NCI-H446 (cell line): ENCODE measurements at regions not wholly inside any gene's neighbourhood (a gene's known extent, or its start where the extent isn't known, plus 50 kb on each side); places are given as distances from the start of the nearest gene placed in this dataset.
A peak's percentile ranks its signal among the peaks of the same experiment; 100 is the strongest.
"Not testable (repeated sequence)": the region's sequence is repeated elsewhere in the genome, so short reads cannot be mapped to it uniquely, and the experiment has no call there.

Source experiments
- DNase-seq, 2 experiments: peaks; one replicate each; lab custom pipeline; 2025; lab: John Stamatoyannopoulos, UW

DNA sequence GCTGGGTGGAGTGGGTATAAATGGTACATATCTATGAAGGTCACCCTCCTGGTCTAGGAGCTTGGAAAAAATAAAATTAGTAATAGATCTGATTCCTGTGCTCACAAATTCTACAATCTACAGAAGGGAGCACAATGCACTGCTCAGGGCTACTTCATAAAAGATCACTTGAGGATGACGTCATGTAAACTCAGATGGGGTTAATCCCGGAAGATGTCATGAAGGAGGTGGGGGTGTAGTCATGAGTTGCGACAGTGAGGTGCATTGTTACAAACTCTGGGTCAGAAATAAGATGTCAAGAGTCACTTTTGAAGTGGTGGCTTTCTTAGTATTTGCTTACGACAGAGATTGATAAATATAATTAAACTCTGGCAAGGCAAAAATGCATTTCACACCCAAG is 68.2 kb downstream of the LHX9 start:
- no peak for DNase-seq

DNA sequence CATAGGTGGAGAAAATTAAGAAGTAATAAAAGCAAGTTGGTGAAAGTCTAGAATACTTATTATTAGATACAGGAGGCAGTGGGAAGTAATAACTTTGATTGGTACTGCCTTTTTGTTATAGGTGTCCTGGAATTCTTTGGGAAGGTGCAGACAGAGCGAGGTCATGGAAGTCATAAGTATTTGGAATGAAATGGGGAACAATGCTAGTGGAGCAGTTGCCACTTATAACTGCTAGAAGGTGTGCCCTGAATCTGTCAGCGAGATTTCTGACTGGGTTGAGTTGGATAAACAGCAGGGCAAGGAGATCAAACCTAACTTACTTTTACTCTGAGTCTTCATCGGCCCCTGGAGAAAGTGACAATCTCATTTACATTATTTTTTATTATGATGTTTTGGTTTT is 69.6 kb downstream of the LHX9 start:
- DNase-seq: no peak

DNA sequence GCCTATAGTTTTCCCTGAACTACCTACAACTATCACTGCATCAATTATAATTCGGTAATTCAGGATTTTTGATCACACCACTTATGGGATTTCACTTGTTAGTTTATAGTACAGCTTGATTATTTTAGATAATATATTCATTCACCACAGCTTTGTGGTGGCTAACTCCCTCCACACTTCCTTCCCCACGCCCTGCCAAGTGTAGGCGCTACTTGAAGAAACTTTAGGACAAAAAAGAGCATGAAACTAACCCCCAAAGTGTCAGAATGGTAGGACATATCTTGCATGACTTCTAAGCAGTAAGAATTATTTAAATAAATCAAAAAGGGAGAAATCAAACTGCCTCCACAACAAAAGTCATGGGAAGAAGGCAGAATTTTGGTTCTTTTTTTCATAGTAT is 70.1 kb downstream of the LHX9 start:
- no peak for DNase-seq

DNA sequence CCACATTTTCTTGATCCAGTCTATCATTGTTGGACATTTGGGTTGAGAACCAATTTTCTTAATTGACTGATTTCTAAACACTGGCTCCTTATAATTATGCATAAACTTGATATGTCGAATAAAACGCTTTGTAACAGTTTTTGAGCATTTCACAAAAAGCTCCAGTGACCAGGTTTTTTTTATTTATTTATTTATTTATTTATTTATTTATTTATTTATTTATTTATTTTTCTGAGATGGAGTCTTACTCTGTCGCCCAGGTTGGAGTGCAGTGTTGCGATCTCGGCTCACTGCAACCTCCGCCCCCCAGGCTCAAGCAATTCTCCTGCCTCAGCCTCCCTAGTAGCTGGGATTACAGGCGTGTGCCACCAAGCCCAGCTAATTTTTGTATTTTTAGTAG is 71.4 kb downstream of the LHX9 start:
- DNase-seq: not testable (repeated sequence)

DNA sequence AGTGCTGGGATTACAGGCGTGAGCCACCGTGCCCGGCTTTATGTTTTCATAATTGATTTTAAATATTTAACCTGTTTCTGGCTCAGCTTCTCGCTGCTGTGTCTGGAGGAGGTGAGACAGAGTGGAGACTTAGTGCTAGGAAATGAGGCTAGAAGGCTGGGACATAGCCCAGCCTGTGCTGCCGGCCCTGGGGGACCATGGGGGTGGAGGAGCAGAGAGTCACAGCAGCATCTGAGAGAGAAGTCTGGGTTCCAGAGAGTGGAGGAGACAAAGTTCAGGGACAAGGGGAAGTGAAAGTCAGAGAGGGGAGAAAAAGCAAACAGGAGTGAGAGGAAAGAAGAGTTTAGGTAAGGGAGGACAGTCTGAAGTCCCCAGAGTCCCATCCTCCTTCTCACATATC is 71.9 kb downstream of the LHX9 start:
- DNase-seq: no peak

DNA sequence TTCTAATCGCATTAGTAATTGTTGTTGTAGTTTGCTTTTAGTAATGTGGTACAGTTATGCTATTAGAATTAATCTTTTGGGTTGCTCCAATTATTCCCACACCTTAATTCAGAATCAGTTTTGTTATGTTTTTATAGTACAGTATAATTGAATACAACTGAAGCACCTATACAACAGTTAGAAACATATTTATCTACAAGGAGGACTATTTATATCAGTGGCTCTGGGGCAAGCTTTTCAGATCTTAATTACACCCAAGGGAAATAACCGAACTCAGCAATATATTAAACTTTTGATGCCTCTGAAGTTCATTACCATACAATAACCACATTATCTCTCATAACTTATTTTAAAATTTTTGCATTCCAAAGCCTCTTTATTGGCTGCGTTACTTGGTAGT is 74.4 kb downstream of the LHX9 start:
- DNase-seq: no peak

DNA sequence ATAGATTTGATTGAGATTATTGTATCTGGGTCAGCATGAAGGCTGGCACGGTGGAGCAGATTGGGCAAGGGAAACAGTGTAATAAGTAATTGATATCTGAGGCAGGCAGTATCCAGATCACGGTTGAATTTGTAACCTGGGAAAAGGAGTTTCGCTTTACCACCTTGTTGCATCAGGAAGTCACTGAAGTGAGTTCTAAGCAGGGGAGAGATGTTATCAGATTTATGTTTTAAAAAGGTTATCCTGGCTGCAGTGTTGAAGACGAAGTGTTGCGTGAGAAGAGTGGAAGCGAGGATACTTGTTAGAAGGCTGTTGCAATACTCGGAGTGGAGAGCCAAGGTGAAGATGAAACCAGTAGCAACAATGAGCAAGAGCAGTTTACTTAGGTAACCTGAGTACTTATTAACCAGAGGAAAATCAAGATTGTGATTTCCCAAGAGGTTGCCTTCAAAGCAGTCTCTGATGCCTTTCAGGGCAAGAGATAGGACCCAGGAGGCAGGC is 77.8 kb downstream of the LHX9 start:
- DNase-seq: no peak

DNA sequence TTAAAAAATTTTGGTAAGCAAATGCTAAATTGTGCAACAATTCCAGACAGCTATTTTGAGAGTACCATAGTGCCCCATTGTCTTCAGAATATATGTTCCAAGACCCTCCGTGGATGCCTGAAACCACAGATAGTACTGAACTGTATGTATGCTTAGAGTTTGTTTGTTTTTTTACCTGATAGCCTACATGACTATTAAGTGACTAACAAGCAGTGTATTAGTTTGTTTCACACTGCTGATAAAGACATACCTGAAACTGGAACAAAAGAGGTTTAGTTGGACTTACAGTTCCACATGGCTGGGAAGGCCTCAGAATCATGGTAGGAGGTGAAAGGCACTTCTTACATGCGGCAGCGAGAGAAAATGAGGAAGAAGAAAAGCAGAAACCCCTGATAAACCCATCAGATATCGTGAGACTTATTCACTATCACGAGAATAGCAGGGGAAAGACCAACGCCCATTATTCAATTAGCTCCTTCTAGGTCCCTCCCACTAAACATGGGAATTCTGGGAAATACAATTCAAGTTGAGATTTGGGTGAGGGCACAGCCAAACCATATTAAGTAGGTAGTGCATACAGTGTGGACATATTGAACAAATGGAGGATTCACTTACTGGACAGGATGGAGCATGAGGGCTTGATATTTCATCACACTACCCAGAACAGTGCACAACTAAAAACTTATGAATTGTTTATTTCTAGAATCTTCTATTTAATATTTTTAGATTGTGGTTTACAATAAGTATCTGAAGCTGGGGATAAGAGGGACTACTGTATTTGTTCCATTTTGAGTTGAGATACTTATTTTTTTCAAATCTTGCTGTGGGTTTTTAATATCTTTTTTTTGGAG is 78.5 kb downstream of the LHX9 start:
- DNase-seq: no peak

DNA sequence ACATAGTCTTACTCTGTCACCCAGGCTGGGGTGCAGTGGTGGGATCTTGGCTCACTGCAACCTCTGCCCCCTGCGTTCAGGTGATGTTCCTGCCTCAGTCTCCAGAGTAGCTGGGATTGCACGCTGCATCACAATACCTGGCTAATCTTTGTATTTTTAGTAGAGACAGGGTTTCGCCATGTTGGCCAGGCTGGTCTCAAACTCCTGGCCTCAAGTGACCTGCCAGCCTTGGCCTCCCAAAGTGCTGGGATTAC is 79.0 kb downstream of the LHX9 start:
- not testable (repeated sequence) for DNase-seq

DNA sequence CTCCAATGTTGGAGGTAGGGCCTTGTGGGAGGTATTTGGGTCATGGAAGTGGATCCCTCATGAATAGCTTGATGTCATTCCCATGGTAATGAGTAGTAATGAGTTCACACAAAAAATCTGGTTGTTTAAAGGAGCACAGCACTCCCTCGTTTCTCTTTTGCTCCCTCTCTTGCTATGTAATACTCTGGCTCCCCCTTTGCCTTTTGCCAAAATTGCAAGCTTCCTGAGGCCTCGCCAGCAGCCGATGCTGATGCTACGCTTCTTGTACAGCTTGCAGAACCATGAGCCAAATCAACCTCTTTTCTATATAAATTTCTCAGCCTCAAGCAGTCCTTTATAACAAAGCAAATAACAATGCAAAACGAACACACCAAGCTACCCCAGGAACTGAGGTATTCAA is 80.9 kb downstream of the LHX9 start:
- DNase-seq: no peak

DNA sequence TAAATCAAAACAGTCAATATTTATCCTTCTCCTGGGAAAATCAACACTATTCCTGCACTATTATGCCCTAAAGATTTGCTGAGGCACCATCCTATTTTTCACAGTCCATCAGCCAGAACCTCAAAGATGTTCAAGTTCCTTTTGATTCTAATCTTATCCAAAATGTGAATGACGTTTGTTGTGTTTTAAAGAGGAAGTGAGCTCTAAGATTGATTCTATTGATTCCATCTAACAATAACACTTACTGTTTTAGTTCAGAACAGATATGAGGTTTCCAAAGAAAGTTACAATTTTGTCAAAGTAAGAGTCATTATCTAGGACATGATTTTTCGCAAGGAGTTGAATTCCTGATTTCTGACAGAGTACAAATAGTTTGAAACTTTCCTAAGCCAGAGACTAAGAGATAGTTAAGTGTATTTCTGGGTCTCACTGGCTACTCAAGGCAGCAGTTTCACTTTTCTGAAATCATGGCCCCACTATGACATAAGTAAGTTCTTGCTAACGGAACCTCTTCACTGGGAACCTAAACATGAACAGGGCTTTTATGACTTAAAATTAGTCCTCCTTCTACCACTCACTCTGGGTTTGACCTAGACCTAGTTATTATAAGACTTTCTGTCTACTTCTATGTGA is 84.7 kb downstream of the LHX9 start:
- DNase-seq: no peak

DNA sequence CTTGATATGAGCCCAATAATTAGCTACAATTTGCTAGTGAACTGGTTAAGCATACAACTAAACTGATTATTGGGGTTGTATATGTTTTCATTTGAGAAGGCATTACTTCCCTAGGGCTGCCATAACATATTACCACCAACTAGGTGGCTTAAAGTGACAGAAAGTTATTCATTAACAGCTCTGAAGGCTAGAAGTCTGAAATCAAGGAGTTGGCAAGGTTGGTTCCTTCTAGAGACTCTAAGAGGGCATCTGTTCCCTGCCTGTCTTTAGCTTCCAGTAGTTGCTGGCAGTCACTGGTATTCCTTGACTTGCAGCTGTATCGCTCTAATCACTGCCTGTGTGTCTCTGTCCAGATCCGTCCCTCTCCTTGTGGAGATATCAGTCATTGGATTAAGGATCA is 86.3 kb downstream of the LHX9 start:
- DNase-seq: no peak

DNA sequence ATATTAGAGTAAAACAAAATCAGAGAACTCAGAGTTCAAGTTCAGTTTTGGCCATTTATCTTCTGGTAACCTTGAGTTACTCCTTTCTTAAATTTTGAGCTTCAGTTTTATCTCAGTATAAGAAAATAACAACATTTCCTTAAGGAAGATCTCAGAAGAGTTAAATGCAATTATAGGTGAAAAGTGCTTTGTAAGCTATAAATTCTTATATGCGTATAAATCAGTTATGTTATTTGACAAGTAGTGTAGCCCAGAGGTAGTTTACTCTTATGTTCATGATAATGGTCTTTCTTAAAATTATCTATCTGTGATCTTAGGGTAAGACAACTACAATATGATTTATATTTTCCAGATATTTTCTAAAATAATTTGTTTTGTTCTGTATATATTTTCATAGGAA is 89.8 kb downstream of the LHX9 start:
- DNase-seq: no peak

DNA sequence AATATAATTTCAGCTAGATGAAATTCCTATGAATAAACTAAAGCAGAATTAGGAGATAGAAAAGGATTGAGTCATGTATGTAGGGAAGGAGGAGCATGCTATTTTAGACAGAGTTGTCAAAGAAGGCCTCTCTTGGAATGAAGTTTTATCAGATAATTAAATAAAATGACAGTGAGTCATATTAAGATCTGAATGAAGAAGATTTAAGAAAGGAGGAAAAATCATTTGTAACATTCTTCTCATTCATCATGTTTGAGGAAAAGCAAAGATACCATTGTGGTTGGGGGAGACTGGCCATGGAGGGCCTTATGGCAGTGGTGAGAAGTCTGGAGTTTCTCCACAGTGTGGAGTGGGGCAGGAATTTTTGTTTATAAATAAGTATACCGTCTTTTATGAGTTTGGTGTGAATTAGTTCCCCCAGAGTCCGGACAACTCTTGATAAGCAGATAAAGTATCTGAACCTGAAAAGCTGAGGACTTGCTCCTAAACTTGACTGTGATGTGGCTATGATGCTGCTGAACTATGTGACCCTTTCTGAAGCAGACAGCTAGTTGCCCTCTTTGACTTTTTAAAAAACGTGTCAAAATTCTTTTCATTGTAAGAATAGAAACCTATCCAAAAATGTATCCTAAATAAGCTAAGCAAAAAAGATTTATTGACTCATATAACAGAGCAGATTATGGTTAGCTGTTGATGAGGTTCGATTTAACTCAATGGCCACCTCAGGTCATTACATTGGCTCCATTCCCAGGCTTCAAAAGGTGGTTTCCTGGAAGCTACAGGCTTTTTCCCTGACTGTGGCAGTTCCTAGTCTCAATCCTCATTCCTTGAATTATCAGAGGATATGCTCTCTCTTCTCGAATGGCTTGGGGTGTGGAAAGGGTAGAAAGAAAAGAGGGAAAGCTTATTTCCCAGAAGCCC is 90.8 kb downstream of the LHX9 start:
- DNase-seq: no peak

DNA sequence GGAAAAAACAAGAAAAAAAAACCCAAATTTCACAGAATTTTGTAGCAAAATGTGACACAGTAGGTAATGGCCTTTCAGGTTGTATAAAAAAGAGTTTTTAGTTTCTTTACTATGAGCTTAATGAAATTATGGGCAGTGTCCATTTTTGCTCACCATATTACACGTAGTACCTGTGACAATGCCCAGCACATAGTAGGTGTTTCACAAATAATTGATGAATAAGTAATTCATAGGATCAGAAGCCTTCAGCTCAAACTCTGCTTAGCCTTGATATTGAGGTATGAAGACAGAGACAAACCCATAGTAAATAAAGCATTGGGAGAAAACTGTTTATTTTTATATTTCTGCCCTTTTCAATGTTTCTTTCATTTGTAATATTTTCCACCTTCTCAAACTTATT is 97.2 kb downstream of the LHX9 start:
- no peak for DNase-seq

DNA sequence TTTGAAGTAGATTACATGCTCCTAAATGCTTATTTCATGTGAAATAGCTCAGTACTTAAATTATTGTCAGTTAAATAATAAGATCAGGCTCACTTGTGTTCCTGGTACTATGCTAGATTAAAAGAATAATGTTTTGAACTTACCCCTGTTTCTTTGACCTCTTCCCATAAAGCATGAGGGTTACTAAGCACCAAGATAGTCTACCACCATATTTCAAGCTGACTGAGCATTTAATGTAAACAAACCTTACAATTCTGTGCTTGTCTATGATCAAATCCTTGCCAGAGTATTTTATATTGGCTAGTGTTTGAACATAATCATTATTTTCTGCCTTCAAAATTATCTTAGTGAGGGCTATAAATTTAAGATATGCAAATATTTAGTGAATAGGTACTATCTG is 98.1 kb downstream of the LHX9 start:
- DNase-seq: no peak

DNA sequence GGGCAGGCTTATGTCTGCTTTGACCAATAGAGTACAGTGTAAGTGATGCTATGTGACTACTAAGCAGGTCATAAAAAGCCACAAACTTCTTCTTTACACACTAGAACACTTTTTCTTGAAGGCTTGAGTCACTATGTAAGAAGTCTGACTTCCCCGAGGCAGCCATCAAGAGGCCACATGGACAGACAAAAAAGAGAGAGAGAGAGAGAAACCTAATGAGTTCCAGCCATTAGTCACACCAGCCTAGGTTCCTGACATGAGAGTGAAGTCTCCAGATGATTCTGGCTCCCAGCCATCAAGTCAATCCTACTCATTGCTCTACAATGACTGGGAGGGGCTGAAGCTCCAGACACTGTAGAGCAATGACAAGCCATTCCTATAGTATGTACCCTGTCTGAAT is 101.4 kb downstream of the LHX9 start:
- peak in 1 of 2 experiments; percentile 30 for DNase-seq

DNA sequence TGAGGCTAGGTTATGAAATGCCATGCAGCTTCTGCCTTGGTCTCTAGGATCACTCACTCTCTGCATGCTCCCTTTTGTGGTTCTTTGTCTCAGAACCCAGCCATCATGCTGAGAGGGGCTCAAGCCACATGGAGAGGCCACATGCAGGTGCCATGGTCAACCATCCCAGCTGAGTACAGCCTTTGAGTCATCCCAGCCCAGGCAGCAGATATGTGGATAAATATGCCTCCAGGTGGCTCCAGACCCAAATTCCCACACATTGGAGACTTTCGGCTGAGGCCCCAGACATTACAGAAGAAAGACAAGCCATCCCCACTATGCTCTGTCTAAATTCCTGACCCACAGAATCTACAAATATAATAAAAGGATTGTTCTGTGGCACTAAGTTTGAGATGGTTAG is 102.0 kb downstream of the LHX9 start:
- DNase-seq: no peak

DNA sequence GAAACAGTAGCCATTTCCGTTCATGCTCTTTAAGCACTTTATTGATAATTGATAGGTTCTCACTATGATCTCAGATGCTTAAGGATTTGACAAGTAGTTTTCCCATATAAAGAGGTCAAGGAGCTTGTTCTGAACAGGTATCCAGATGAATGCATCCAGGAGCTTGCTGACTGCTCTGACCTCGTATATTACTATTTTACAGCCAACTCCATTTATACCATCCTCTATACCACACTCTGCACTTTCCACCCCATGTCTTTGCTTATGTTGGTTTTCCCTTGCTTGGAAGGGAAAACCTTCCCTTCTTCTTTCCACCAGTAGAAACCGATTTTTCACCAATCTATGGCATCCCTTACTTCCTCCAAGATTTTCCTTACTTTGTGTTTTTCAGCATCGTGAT is 107.2 kb downstream of the LHX9 start:
- DNase-seq: no peak

DNA sequence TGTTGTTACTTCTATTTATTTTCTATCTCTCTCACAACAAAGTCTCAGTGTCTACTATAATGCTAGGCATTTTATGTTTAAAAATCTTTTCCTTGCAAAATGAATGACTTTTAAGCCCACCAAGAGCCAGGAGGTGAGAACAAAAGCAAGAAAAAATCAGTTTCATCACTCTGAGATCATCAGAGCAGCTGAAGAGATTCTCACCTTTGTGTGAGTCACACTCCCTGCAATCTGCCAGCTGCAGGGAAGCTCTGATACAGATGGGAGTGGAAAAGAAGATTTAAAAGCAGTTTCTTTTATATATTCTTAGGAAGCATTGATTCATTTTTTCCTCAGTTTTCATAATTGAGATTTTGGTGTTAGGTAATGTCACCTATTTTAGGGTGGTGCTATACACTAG is 107.6 kb downstream of the LHX9 start:
- DNase-seq: peak in 1 of 2 experiments; percentile 18

DNA sequence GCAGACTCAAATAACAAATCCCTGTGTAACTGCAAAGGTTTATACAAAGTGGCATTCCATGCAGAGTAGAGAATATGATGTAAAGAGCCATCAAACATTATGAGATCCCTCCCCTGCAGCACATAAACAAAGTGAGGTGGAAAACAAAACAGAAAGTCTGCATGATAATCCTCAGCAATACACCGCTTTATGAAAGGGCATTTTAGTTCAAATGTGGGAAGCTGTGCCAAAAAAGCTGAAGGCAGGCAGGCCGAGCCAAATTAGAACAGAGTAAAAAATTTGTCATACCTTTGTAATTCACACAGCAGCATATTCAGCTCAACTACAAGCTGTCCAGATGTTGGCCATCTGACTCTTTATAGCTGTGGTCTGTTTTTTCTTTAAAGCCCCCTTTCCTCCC is 113.5 kb downstream of the LHX9 start:
- DNase-seq: no peak

DNA sequence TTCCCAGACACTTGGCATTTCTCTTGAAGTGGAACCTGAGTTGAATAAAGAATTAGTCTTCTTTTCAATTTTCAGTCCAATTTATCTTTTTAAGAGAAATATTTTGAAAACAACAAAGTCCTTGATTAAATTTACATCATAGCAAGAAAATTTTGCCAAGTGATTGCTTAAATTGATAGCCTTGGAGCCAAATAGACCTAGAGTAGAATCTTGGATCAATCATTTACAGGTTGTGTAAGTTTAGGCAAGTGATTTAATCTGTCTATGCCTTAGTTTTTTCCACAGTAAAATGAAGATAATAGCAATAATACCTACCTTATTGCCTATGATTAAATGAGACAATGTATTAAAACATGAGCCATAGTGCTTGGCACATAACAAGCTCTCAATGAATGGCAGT is 113.9 kb downstream of the LHX9 start:
- no peak for DNase-seq

DNA sequence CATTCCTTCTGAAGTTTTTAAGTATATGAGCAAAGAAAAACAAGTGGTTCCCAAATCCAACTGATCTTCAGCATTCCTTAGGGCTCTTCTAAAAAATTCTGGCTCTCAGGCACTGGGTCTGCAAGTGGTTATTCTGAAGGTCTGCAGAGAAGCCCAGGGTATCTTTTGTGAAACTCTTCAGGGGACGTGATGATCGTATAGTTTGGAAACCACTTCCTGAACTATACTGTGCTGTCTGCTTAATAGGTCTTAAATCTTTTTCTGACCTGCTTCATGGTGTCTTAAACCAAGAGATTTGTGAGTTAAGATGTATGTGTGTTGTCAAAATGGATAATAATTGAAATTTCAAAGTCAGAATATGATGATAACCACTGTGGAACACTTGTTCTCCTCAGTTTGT is 115.5 kb downstream of the LHX9 start:
- DNase-seq: no peak
